SK-N-SH (cell line): ENCODE measurements at regions not wholly inside any gene's neighbourhood (a gene's known extent, or its start where the extent isn't known, plus 50 kb on each side); places are given as distances from the start of the nearest gene placed in this dataset.
A peak's percentile ranks its signal among the peaks of the same experiment; 100 is the strongest.

Experiments used
- POLR2AphosphoS5 ChIP-seq: IDR thresholded peaks from 2 replicates; pipeline ENCODE4 v1.6.1; 2012; ENCODE audit warnings: low read depth, low read length
- TF ChIP-seq, protein P1 (sequence below): fragments of 200-600 bp; sonication (generic); IDR thresholded peaks from 2 replicates; pipeline ENCODE4 v1.6.1; 2017; ENCODE audit warnings: antibody characterized with exemption, mild to moderate bottlenecking, moderate library complexity

DNA sequence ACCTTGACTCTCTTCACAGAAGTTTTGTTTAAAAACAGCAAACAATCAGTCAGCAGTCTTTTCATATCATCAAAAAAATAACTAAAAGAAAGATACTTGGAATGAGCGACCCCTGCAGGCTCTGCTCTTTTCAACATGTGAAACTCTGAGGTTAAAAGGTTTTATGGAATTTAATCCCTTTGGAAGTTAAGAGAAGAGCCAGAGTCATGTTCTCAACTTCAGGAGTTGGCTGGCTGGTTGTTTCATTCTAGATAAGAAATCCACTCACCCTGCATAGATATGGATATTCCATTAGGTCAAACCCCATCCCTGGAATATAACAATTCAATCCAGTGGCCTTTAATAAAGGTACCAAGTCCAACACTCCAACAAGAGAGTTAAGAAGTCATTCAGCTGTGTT, 115.6 kb upstream of the RMDN2 start:
- no peak for TF ChIP-seq POLR2AphosphoS5
- TF ChIP-seq, protein P1, sequence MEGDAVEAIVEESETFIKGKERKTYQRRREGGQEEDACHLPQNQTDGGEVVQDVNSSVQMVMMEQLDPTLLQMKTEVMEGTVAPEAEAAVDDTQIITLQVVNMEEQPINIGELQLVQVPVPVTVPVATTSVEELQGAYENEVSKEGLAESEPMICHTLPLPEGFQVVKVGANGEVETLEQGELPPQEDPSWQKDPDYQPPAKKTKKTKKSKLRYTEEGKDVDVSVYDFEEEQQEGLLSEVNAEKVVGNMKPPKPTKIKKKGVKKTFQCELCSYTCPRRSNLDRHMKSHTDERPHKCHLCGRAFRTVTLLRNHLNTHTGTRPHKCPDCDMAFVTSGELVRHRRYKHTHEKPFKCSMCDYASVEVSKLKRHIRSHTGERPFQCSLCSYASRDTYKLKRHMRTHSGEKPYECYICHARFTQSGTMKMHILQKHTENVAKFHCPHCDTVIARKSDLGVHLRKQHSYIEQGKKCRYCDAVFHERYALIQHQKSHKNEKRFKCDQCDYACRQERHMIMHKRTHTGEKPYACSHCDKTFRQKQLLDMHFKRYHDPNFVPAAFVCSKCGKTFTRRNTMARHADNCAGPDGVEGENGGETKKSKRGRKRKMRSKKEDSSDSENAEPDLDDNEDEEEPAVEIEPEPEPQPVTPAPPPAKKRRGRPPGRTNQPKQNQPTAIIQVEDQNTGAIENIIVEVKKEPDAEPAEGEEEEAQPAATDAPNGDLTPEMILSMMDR: peak; percentile 89
